ENCODE measurements at regions not wholly inside any gene's neighbourhood (a gene's known extent, or its start where the extent isn't known, plus 50 kb on each side); places are given as distances from the start of the nearest gene placed in this dataset.

DNA sequence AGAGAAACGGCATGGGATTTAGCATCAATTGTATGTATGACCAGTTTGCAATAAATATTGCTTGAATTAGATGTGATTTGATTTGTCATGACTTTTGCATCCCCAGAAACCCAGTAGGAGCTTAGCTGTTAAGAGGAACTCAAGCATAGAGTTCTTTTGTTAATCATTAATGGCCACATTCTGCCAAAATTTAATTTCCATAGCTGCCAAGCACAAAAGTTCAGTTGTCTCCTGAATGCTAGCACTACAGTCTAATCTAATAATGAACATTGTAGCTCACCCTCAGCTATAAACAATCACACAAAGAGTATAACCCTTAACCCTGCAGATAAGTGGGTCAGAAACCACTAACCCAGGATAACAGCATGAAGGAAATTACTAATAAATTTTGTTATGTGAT lies 169.8 kb upstream of the GRAMD2B start:
- TF ChIP-seq POLR2AphosphoS5 (IDR thresholded peaks at IDR 0.05; ENCODE audit: low read depth, low read length) (no peak), TAF1 (IDR thresholded peaks at IDR 0.05; ENCODE audit: borderline replicate concordance, low read depth, low read length) (no peak), POLR2A (IDR thresholded peaks at IDR 0.05; ENCODE audit: low read depth, low read length) (no peak)
- FAIRE-seq (no peak), DNase-seq (ENCODE audit: insufficient read length) (no peak)

DNA sequence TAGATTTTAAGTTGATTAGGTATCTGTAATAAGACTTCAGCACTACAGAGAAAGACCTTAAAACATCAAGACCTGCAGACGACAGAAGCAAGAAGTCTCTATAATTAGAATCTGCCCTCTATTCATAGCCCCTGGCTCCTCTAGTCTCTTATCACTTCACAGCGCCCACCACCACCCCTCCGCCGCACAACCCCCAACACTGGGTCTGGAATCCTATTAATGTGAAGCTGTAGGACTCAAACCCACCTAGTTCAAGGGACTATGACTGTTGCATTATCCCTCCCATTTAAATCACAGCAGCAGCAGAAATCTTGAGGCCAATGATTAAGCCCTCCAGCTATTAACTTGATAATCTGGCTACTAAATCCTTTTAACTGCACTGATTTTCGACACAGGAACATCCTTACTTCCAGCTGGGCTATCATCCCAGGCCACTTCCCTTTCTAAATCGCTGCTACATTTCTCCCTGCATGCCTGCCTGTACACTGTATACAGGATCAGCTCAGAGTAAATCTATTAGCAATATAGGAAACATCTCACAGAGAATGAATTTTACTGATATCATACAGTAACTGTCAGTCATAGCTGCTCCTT lies 159.5 kb upstream of the GRAMD2B start:
- DNase-seq (ENCODE audit: insufficient read length) (no peak), FAIRE-seq (no peak)
- TF ChIP-seq POLR2AphosphoS5 (IDR thresholded peaks at IDR 0.05; ENCODE audit: low read depth, low read length): no peak

DNA sequence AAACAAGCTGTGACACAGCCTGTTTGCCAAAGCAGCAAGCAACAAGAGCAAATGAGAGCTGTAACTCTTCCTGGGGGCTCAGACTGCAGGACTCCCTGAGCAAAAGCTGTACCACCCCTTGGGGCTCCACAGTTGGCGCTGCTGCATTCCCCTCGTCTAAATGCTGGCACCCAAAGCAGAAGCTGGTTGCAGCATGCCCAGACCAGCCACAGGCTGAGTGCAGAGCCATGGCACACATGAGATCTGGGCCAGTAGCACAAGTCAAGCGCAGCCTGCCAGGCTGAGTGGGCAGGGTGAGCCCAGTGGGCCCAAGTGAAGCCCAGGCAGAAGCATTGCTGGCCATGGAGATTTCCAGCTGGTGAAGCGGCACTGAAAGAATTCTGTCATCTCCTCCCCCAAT lies 157.3 kb upstream of the GRAMD2B start:
- DNase-seq (ENCODE audit: insufficient read length) (no peak), FAIRE-seq (no peak)
- TF ChIP-seq POLR2A (IDR thresholded peaks at IDR 0.05; ENCODE audit: low read depth, low read length) (no peak), POLR2AphosphoS5 (IDR thresholded peaks at IDR 0.05; ENCODE audit: low read depth, low read length) (no peak), TAF1 (IDR thresholded peaks at IDR 0.05; ENCODE audit: borderline replicate concordance, low read depth, low read length) (no peak)

DNA sequence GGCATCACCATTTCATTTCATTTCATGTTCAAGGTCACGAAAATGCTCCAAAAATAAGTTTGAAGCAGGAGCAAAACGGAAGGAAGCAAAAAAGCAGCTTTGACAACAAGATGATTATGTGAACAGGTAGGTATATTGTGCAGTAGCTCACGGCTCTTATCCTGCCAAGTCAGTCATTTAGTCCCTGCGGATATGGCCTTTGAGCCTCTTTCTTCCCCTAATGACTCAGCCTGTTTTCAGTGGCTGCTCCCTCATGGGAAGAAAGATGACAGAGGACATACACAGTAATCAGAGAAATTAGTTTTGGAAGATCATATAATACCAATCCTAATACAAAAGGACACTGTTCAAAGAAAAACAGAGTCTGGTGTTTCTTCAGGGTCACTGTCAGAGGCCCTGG lies 155.8 kb upstream of the GRAMD2B start:
- FAIRE-seq: no peak
- no peak for TF ChIP-seq POLR2AphosphoS5 (IDR thresholded peaks at IDR 0.05; ENCODE audit: low read depth, low read length)
- no peak for TF ChIP-seq POLR2A (IDR thresholded peaks at IDR 0.05; ENCODE audit: low read depth, low read length)
- TF ChIP-seq TAF1 (IDR thresholded peaks at IDR 0.05; ENCODE audit: borderline replicate concordance, low read depth, low read length): no peak
- no peak for DNase-seq (ENCODE audit: insufficient read length)

DNA sequence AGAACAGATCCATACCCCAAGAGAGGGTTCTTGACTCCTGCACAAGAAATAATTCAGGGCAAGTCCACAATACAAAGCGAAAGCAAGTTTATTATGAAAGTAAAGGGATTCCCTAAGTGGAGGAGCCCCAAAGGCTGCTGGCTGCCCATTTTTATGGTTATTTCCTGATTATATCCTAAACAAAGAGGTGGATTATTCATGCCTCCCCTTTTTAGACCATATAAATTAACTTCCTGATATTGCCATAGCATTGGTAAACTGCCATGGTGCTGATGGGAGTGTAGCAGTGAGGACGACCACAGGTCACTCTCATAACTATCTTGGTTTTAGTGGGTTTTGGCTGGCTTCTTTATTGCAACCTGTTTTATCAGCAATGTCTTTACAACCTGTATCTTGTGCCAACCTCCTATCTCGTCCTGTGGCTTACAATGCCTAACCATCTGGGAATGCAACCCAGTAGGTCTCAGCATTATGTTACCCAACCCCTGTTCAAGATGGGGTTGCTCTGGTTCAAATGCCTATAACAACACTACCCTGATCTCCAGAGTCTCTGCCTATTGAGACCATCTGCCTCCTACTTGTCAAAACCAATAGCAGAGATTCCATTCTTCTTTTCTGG lies 154.4 kb upstream of the GRAMD2B start:
- FAIRE-seq (no peak), DNase-seq (ENCODE audit: insufficient read length) (no peak)
- TF ChIP-seq POLR2AphosphoS5 (IDR thresholded peaks at IDR 0.05; ENCODE audit: low read depth, low read length) (no peak), POLR2A (IDR thresholded peaks at IDR 0.05; ENCODE audit: low read depth, low read length) (no peak), TAF1 (IDR thresholded peaks at IDR 0.05; ENCODE audit: borderline replicate concordance, low read depth, low read length) (no peak)

DNA sequence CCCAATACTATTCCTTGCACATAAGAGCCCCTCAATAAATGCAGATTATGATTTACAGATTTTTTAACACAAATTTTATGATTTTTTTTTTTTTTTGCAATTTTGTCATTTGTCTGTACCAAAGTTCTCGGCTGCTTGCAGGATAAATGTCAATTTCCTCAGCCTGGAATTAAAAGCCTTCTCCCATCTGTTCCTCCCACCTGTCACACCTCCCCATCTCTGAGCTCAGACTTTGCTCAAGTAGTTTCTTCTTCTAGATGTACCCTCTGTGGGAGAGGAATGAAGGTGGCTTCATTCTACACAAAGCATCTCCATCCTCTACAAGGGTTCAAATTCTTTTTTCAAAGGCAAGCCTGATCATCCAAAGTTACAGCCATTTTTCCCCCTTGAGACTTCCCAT lies 153.7 kb upstream of the GRAMD2B start:
- FAIRE-seq: no peak
- TF ChIP-seq TAF1 (IDR thresholded peaks at IDR 0.05; ENCODE audit: borderline replicate concordance, low read depth, low read length): no peak
- no peak for TF ChIP-seq POLR2AphosphoS5 (IDR thresholded peaks at IDR 0.05; ENCODE audit: low read depth, low read length)
- no peak for TF ChIP-seq POLR2A (IDR thresholded peaks at IDR 0.05; ENCODE audit: low read depth, low read length)
- DNase-seq (ENCODE audit: insufficient read length): no peak

DNA sequence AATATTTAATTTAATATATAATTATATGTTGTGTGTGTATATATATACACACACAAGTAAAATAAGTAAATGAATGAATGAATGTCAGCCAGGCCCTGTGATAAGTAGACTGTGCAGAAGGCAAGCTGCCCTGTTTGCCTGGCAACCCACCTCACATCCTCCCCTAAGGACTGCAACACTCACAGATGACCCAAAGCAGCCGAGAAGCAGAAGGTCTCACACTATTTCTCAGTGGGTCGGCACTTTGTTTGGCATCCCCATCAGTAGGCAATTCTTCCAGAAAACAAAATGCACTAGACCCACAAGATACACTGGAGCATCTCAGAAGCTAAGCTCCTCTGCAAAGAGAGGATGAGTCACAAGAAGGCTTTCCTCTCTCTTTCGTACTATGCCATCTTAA lies 152.1 kb upstream of the GRAMD2B start:
- no peak for DNase-seq (ENCODE audit: insufficient read length)
- no peak for FAIRE-seq
- no peak for TF ChIP-seq POLR2A (IDR thresholded peaks at IDR 0.05; ENCODE audit: low read depth, low read length)
- TF ChIP-seq TAF1 (IDR thresholded peaks at IDR 0.05; ENCODE audit: borderline replicate concordance, low read depth, low read length): no peak
- TF ChIP-seq POLR2AphosphoS5 (IDR thresholded peaks at IDR 0.05; ENCODE audit: low read depth, low read length): no peak

DNA sequence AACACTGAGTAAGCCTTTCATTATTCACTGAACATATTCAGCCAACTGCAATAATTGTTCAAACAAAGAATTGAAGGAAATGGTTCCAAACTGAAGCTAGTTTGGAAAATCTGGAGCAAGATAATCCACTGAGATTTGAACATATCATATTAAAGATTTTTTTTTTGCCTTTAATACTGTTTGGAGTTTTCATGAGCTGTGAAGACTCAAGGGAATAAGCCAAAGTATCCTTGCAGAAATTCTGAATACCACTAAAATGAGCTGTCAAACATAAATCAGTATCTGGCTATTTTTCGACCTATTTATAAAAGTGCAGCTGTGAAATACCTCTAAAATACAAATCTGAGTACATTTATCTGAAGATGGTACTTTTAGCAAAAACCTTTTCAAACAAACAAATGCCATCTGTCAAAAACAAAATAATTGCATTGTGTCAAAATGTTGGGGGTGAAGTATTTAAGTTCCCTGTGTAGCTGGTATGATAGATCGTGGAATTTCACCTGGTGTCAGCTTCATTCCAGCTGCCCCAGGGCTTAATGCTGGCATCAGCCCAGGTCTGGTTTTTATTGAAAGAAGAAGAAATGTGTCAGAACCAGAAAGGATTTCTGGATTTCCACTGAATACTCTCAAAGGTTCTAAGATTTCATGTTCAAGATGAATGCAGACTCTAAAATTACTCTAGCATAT lies 149.0 kb upstream of the GRAMD2B start:
- DNase-seq (ENCODE audit: insufficient read length) (no peak), FAIRE-seq (no peak)
- TF ChIP-seq POLR2A (IDR thresholded peaks at IDR 0.05; ENCODE audit: low read depth, low read length) (no peak), TAF1 (IDR thresholded peaks at IDR 0.05; ENCODE audit: borderline replicate concordance, low read depth, low read length) (no peak), POLR2AphosphoS5 (IDR thresholded peaks at IDR 0.05; ENCODE audit: low read depth, low read length) (no peak)

DNA sequence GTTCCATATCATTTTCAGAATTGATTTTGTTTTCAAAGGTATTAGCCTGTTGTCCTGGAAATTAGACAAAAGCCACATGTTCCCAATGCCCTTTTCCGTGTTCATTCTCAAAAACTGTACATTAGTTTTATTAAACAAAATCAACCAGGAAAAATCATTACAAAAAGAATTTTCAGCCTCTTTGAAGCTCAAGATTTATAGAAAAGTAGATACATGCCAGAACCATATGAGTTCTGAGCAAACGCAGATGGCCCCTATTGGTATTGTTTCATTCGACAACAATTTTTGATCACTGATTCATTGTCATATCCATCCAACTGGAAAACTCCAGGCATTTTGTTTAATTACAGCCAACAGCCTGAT lies 148.5 kb upstream of the GRAMD2B start:
- FAIRE-seq: no peak
- no peak for DNase-seq (ENCODE audit: insufficient read length)
- TF ChIP-seq TAF1 (IDR thresholded peaks at IDR 0.05; ENCODE audit: borderline replicate concordance, low read depth, low read length) (no peak), POLR2A (IDR thresholded peaks at IDR 0.05; ENCODE audit: low read depth, low read length) (no peak), POLR2AphosphoS5 (IDR thresholded peaks at IDR 0.05; ENCODE audit: low read depth, low read length) (no peak)

DNA sequence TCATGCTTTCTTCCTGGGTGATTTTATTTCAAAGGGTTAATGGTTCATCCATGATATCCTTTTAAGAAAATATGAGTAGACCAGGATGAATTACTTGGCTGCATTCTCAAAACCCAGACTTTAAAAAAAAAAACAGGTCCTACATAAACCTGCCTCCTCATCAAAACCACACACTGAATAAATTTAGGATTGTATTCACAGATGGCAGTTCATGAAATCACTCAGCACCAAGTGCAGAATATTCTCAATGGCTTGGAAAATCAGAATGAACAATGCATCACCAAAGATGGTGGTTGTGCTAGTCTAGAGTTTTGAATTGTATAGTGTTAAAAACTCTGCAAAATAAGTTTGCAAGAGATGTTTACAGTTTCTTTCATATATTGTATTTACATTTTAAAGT lies 145.4 kb upstream of the GRAMD2B start:
- no peak for DNase-seq (ENCODE audit: insufficient read length)
- FAIRE-seq: no peak
- TF ChIP-seq TAF1 (IDR thresholded peaks at IDR 0.05; ENCODE audit: borderline replicate concordance, low read depth, low read length) (no peak), POLR2A (IDR thresholded peaks at IDR 0.05; ENCODE audit: low read depth, low read length) (no peak), POLR2AphosphoS5 (IDR thresholded peaks at IDR 0.05; ENCODE audit: low read depth, low read length) (no peak)

DNA sequence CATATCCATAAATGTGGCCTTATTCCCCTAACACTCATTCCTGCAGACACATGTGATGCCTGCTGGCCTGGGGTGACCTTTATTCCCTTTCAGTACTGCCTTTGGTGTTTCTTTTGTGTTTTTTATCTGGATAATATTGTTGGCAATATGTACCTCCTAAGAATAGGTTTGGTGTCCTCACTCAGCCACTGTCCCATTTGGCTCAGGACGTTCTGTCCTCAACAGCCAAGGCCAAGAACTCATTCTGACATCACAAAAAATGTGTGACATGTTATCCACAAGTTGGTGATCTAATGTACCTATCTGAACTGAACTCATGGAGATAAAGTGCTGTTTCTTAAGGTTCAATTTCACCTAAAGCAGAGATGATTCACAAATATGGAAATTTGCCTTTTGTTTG lies 142.9 kb upstream of the GRAMD2B start:
- no peak for TF ChIP-seq POLR2AphosphoS5 (IDR thresholded peaks at IDR 0.05; ENCODE audit: low read depth, low read length)
- TF ChIP-seq TAF1 (IDR thresholded peaks at IDR 0.05; ENCODE audit: borderline replicate concordance, low read depth, low read length): no peak
- no peak for TF ChIP-seq POLR2A (IDR thresholded peaks at IDR 0.05; ENCODE audit: low read depth, low read length)
- FAIRE-seq (no peak), DNase-seq (ENCODE audit: insufficient read length) (no peak)

DNA sequence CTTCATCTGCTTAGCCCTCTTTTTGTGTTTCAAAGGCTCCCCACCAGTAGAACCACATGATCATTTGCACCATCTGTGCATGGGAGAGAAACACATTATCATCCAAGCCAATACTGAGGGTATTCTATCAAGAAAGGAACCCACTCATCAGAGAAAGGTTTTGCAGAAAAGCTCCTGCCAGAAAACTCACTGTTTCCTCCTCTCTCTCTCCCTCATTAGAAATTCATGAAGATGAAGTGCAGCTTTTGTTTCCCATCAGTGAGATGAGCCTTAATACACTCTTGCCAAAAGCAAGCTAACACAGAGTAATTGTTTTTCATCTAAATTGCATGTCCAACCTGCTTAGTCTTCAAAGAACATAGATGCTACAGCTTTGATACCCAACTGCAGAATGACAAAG lies 142.4 kb upstream of the GRAMD2B start:
- DNase-seq (ENCODE audit: insufficient read length) (no peak), FAIRE-seq (no peak)
- TF ChIP-seq POLR2A (IDR thresholded peaks at IDR 0.05; ENCODE audit: low read depth, low read length) (no peak), TAF1 (IDR thresholded peaks at IDR 0.05; ENCODE audit: borderline replicate concordance, low read depth, low read length) (no peak), POLR2AphosphoS5 (IDR thresholded peaks at IDR 0.05; ENCODE audit: low read depth, low read length) (no peak)

Measured in GM12892 (cell line).